Erythroblast (primary cell): ENCODE measurements at regions not wholly inside any gene's neighbourhood (a gene's known extent, or its start where the extent isn't known, plus 50 kb on each side); places are given as distances from the start of the nearest gene placed in this dataset.

Experiments used
- GATA1 ChIP-seq: IDR thresholded peaks from 2 replicates; pipeline ENCODE4 v1.6.1; 2011; ENCODE audit warnings: low read depth, mild to moderate bottlenecking, control low read depth, low read length, moderate library complexity
- POLR2A ChIP-seq: IDR thresholded peaks from 2 replicates; pipeline ENCODE4 v1.6.1; 2011; ENCODE audit warnings: mild to moderate bottlenecking, low read length

GRCh38 chr1:81678779-81679178 is 122.0 kb upstream of the ADGRL2 start:
- TF ChIP-seq POLR2A (no peak), GATA1 (no peak)
